Naive thymus-derived CD8-positive, alpha-beta T cell (primary cell): ENCODE measurements at regions not wholly inside any gene's neighbourhood (a gene's known extent, or its start where the extent isn't known, plus 50 kb on each side); places are given as distances from the start of the nearest gene placed in this dataset.

Experiments used
- ATAC-seq, 2 donors: fragments of 150-1000 bp; cut with Tn5 transposase in 1 of 2; sonication (Bioruptor Pico), chemical (Tn5 transposase) in 1 of 2; 1 replicate in 1 of 2; 2 replicates in 1 of 2; pipeline ENCODE4 v1.10.0; 2021; ENCODE audit warnings: mild to moderate bottlenecking in 2 of 2, moderate library complexity in 2 of 2
- POLR2A ChIA-PET: fragments of 350-600 bp; sonication (Branson Sonifier 250); formaldehyde crosslinking; loops from one replicate; lab custom pipeline; 2021; ENCODE audit warnings: antibody characterized with exemption; lab: Charles Lee
- DNase-seq, 10 donors: peaks; one replicate each; pipeline versions ENCODE4 v3.0.0 to v3.0.0-alpha.2; 2020 to 2022
- H3K27ac Mint-ChIP-seq, 10 donors: one replicate each; pipeline ENCODE4 v1.8.0; 2020 to 2022; ENCODE audit warnings: mild to moderate bottlenecking in 10 of 10, mixed read lengths in 10 of 10, moderate library complexity in 4 of 10, inconsistent platforms in 1 of 10
- H3K27me3 Mint-ChIP-seq, 5 donors: one replicate each; pipeline ENCODE4 v1.8.0; 2021 to 2022; ENCODE audit warnings: mixed read lengths in 5 of 5
- H3K36me3 Mint-ChIP-seq, 3 donors: one replicate each; pipeline ENCODE4 v1.8.0; 2020 to 2022; ENCODE audit warnings: mixed read lengths in 3 of 3, mild to moderate bottlenecking in 2 of 3, inconsistent platforms in 1 of 3
- H3K4me1 Mint-ChIP-seq, 4 donors: one replicate each; pipeline ENCODE4 v1.8.0; 2021 to 2022; ENCODE audit warnings: mixed read lengths in 4 of 4
- H3K4me3 Mint-ChIP-seq, 10 donors: one replicate each; pipeline ENCODE4 v1.8.0; 2020 to 2022; ENCODE audit warnings: mild to moderate bottlenecking in 10 of 10, mixed read lengths in 10 of 10, moderate library complexity in 6 of 10, inconsistent platforms in 1 of 10
- H3K9me3 Mint-ChIP-seq, 9 donors: one replicate each; pipeline ENCODE4 v1.8.0; 2020 to 2022; ENCODE audit warnings: mixed read lengths in 9 of 9, mild to moderate bottlenecking in 3 of 9, inconsistent platforms in 1 of 9, moderate library complexity in 1 of 9

- Mint-ChIP-seq H3K36me3 (no peaks in the 10 kb centered on the region), H3K27ac (no peak overlapping the region), H3K9me3 (peaks cover 0 to 6% (median 0%) of the 10 kb centered on the region in 9 donors), H3K27me3 (no peaks in the 10 kb centered on the region), H3K4me1 (no peaks in the 10 kb centered on the region), H3K4me3 (no peak overlapping the region)
- no peak for ATAC-seq
- POLR2A ChIA-PET, result no interaction called here
- DNase-seq, result no peak
Observed at GRCh38 chr4:181948839-181949382, 294.3 kb upstream of the TENM3 start.

- POLR2A ChIA-PET, result no interaction called here
- Mint-ChIP-seq H3K4me3 (no peak overlapping the region), H3K27me3 (no peaks in the 10 kb centered on the region), H3K4me1 (no peaks in the 10 kb centered on the region), H3K36me3 (no peaks in the 10 kb centered on the region), H3K9me3 (peaks cover 0 to 2% (median 0%) of the 10 kb centered on the region in 9 donors), H3K27ac (no peak overlapping the region)
- ATAC-seq (no peak), DNase-seq (no peak)
Observed at GRCh38 chr4:181949704-181950312, 293.4 kb upstream of the TENM3 start.

GRCh38 chr4:181950372-181951127 is 292.7 kb upstream of the TENM3 start:
- peaks cover 0 to 8% (median 0%) of the 10 kb centered on the region in 9 donors for H3K9me3 Mint-ChIP-seq
- no peaks in the 10 kb centered on the region for H3K4me1 Mint-ChIP-seq
- POLR2A ChIA-PET, result no interaction called here
- H3K27me3 Mint-ChIP-seq, result no peaks in the 10 kb centered on the region
- no peaks in the 10 kb centered on the region for H3K36me3 Mint-ChIP-seq
- DNase-seq (no peak), ATAC-seq (no peak)
- no peak overlapping the region for H3K27ac Mint-ChIP-seq
- no peak overlapping the region for H3K4me3 Mint-ChIP-seq

- H3K4me1 Mint-ChIP-seq, result no peaks in the 10 kb centered on the region
- H3K27me3 Mint-ChIP-seq, result no peaks in the 10 kb centered on the region
- ATAC-seq, result no peak
- POLR2A ChIA-PET, result no interaction called here
- DNase-seq, result no peak
- H3K4me3 Mint-ChIP-seq, result no peak overlapping the region
- H3K27ac Mint-ChIP-seq, result no peak overlapping the region
- peaks cover 0 to 10% (median 0%) of the 10 kb centered on the region in 9 donors for H3K9me3 Mint-ChIP-seq
- H3K36me3 Mint-ChIP-seq, result no peaks in the 10 kb centered on the region
Observed at GRCh38 chr4:181951265-181951664, 291.9 kb upstream of the TENM3 start.

- ATAC-seq (no peak), DNase-seq (no peak)
- Mint-ChIP-seq H3K4me1 (no peaks in the 10 kb centered on the region), H3K4me3 (no peak overlapping the region), H3K27me3 (no peaks in the 10 kb centered on the region), H3K9me3 (peaks cover 0 to 10% (median 0%) of the 10 kb centered on the region in 9 donors), H3K27ac (no peak overlapping the region), H3K36me3 (no peaks in the 10 kb centered on the region)
- POLR2A ChIA-PET, result no interaction called here
Observed at GRCh38 chr4:181952478-181952877, 290.7 kb upstream of the TENM3 start.

GRCh38 chr4:181956512-181956911 is 286.7 kb upstream of the TENM3 start:
- H3K9me3 Mint-ChIP-seq, result peaks cover 0 to 10% (median 0%) of the 10 kb centered on the region in 9 donors
- DNase-seq (no peak), ATAC-seq (no peak)
- H3K27me3 Mint-ChIP-seq, result no peaks in the 10 kb centered on the region
- no peaks in the 10 kb centered on the region for H3K36me3 Mint-ChIP-seq
- H3K4me1 Mint-ChIP-seq, result no peaks in the 10 kb centered on the region
- POLR2A ChIA-PET, result no interaction called here
- no peak overlapping the region for H3K4me3 Mint-ChIP-seq
- H3K27ac Mint-ChIP-seq, result no peak overlapping the region

- POLR2A ChIA-PET, result no interaction called here
- no peak overlapping the region for H3K4me3 Mint-ChIP-seq
- no peak for ATAC-seq
- DNase-seq, result no peak
- no peaks in the 10 kb centered on the region for H3K27me3 Mint-ChIP-seq
- H3K27ac Mint-ChIP-seq, result no peak overlapping the region
- peaks cover 0 to 10% (median 0%) of the 10 kb centered on the region in 9 donors for H3K9me3 Mint-ChIP-seq
- no peaks in the 10 kb centered on the region for H3K36me3 Mint-ChIP-seq
- H3K4me1 Mint-ChIP-seq, result no peaks in the 10 kb centered on the region
Observed at GRCh38 chr4:181957088-181957487, 286.1 kb upstream of the TENM3 start.

GRCh38 chr4:181958446-181958845 is 284.8 kb upstream of the TENM3 start:
- Mint-ChIP-seq H3K36me3 (no peaks in the 10 kb centered on the region), H3K9me3 (peaks cover 0 to 10% (median 2%) of the 10 kb centered on the region in 9 donors), H3K4me3 (no peak overlapping the region), H3K27ac (no peak overlapping the region), H3K27me3 (no peaks in the 10 kb centered on the region), H3K4me1 (no peaks in the 10 kb centered on the region)
- POLR2A ChIA-PET, result no interaction called here
- ATAC-seq (no peak), DNase-seq (no peak)

GRCh38 chr4:181959121-181959520 is 284.1 kb upstream of the TENM3 start:
- Mint-ChIP-seq H3K27ac (no peak overlapping the region), H3K4me3 (no peak overlapping the region)

GRCh38 chr4:181960384-181960783 is 282.8 kb upstream of the TENM3 start:
- POLR2A ChIA-PET, result no interaction called here
- no peak for DNase-seq

More at GRCh38 chr4:181959121-181959520, 284.1 kb upstream of the TENM3 start:
- POLR2A ChIA-PET, result no interaction called here
- DNase-seq (no peak), ATAC-seq (no peak)
- Mint-ChIP-seq H3K36me3 (no peaks in the 10 kb centered on the region), H3K27me3 (no peaks in the 10 kb centered on the region), H3K9me3 (peaks cover 0 to 10% (median 0%) of the 10 kb centered on the region in 9 donors), H3K4me1 (no peaks in the 10 kb centered on the region)

GRCh38 chr4:181962321-181962720 is 280.9 kb upstream of the TENM3 start:
- no peak for DNase-seq
- H3K27me3 Mint-ChIP-seq, result no peaks in the 10 kb centered on the region
- no peaks in the 10 kb centered on the region for H3K4me1 Mint-ChIP-seq
- no peaks in the 10 kb centered on the region for H3K36me3 Mint-ChIP-seq
- POLR2A ChIA-PET, result no interaction called here
- H3K4me3 Mint-ChIP-seq, result no peak overlapping the region
- peaks cover 0 to 6% (median 0%) of the 10 kb centered on the region in 9 donors for H3K9me3 Mint-ChIP-seq
- no peak for ATAC-seq
- no peak overlapping the region for H3K27ac Mint-ChIP-seq

More at GRCh38 chr4:181960384-181960783, 282.8 kb upstream of the TENM3 start:
- Mint-ChIP-seq H3K4me3 (no peak overlapping the region), H3K36me3 (no peaks in the 10 kb centered on the region), H3K4me1 (no peaks in the 10 kb centered on the region), H3K27me3 (no peaks in the 10 kb centered on the region), H3K27ac (no peak overlapping the region), H3K9me3 (peaks cover 0 to 6% (median 0%) of the 10 kb centered on the region in 9 donors)
- ATAC-seq, result no peak

- no peak for ATAC-seq
- POLR2A ChIA-PET, result no interaction called here
- H3K4me1 Mint-ChIP-seq, result no peaks in the 10 kb centered on the region
- no peaks in the 10 kb centered on the region for H3K36me3 Mint-ChIP-seq
- peaks cover 0 to 6% (median 0%) of the 10 kb centered on the region in 9 donors for H3K9me3 Mint-ChIP-seq
- no peaks in the 10 kb centered on the region for H3K27me3 Mint-ChIP-seq
- no peak overlapping the region for H3K27ac Mint-ChIP-seq
- no peak overlapping the region for H3K4me3 Mint-ChIP-seq
- DNase-seq, result no peak
Observed at GRCh38 chr4:181964731-181965130, 278.5 kb upstream of the TENM3 start.

- no peak overlapping the region for H3K27ac Mint-ChIP-seq
- no peaks in the 10 kb centered on the region for H3K27me3 Mint-ChIP-seq
- H3K36me3 Mint-ChIP-seq, result no peaks in the 10 kb centered on the region
- H3K4me3 Mint-ChIP-seq, result no peak overlapping the region
- ATAC-seq (no peak), DNase-seq (no peak)
- peaks cover 0 to 1% (median 1%) of the 10 kb centered on the region in 4 donors for H3K4me1 Mint-ChIP-seq
- H3K9me3 Mint-ChIP-seq, result peaks cover 0 to 8% (median 0%) of the 10 kb centered on the region in 9 donors
- POLR2A ChIA-PET, result no interaction called here
Observed at GRCh38 chr4:181966104-181966551, 277.1 kb upstream of the TENM3 start.
